Uterus (tissue), 3 donors: ENCODE measurements at regions not wholly inside any gene's neighbourhood (a gene's known extent, or its start where the extent isn't known, plus 50 kb on each side); places are given as distances from the start of the nearest gene placed in this dataset.

ENCODE experiments used
- DNase-seq, 2 donors: peaks; one replicate each; pipeline ENCODE4 v3.0.0-alpha.2; 2019 to 2020
- H3K27ac ChIP-seq, 2 donors: fragments of 200-600 bp; sonication (generic); 1 replicate in 1 of 2; 2 replicates in 1 of 2; pipeline ENCODE4 v1.5.1; 2016 to 2018
- H3K27me3 ChIP-seq, 2 donors: fragments of 200-600 bp; sonication (generic); one replicate each; pipeline ENCODE4 v1.5.1; 2018 to 2019; ENCODE audit warnings: control low read depth in 1 of 2
- H3K36me3 ChIP-seq, 2 donors: fragments of 200-600 bp; sonication (generic); one replicate each; pipeline ENCODE4 v1.5.1; 2019; ENCODE audit warnings: control low read depth in 1 of 2
- H3K4me1 ChIP-seq, 2 donors: fragments of 200-600 bp; sonication (generic); one replicate each; pipeline ENCODE4 v1.5.1; 2018 to 2019; ENCODE audit warnings: control low read depth in 1 of 2
- H3K4me3 ChIP-seq, 2 donors: fragments of 200-600 bp; sonication (generic); 1 replicate in 1 of 2; 2 replicates in 1 of 2; pipeline ENCODE4 v1.5.1; 2018 to 2019; ENCODE audit warnings: mild to moderate bottlenecking in 1 of 2
- H3K9me3 ChIP-seq, 2 donors: fragments of 200-600 bp; sonication (generic); one replicate each; pipeline ENCODE4 v1.5.1; 2019; ENCODE audit warnings: control low read depth in 1 of 2
- CTCF ChIP-seq, 4 experiments: fragments of 200-600 bp in 2 of 4; fragments of 450-650 bp in 2 of 4; sonication (generic) in 2 of 4; IDR thresholded peaks; one replicate each; pipeline ENCODE4 v1.5.1; 2016 to 2019; ENCODE audit warnings: antibody characterized with exemption in 4 of 4, mild to moderate bottlenecking in 2 of 4, moderate library complexity in 1 of 4
- POLR2A ChIP-seq, 2 donors: fragments of 450-650 bp; IDR thresholded peaks; one replicate each; pipeline ENCODE4 v1.6.1; 2016; ENCODE audit warnings: antibody characterized with exemption in 2 of 2, mild to moderate bottlenecking in 1 of 2, moderate library complexity in 1 of 2
- intact Hi-C: fragments of 100-400 bp; cut with DNase I; formaldehyde crosslinking; loops from one replicate; pipeline ENCODE4 v1.15.1; 2023; ENCODE audit warnings: low total_unique reads
- donor health status: DM: yes; HTN: yes; CAD: no.

- Histone ChIP-seq H3K4me3 (no peak overlapping the region), H3K36me3 (no peaks in the 10 kb centered on the region), H3K27me3 (no peaks in the 10 kb centered on the region), H3K9me3 (no peaks in the 10 kb centered on the region), H3K4me1 (no peaks in the 10 kb centered on the region), H3K27ac (peak overlapping the region in 1 of 2 donors; percentile 14)
- no peak for DNase-seq
- intact Hi-C loops = no loop called here
- no peak for TF ChIP-seq CTCF (IDR thresholded peaks at IDR 0.05)
Observed at GRCh38 chr18:61950371-61950770, 57.6 kb upstream of the RNF152 start.

- Histone ChIP-seq H3K27ac (peak overlapping the region in 1 of 2 donors; percentile 14), H3K4me1 (no peaks in the 10 kb centered on the region), H3K27me3 (no peaks in the 10 kb centered on the region), H3K4me3 (no peak overlapping the region), H3K36me3 (no peaks in the 10 kb centered on the region), H3K9me3 (no peaks in the 10 kb centered on the region)
- peak; percentile 46 to 63 for DNase-seq
- intact Hi-C loops = no loop called here
- TF ChIP-seq POLR2A (IDR thresholded peaks at IDR 0.05) (no peak), CTCF (IDR thresholded peaks at IDR 0.05) (no peak)
Observed at GRCh38 chr18:61949946-61950345, 57.1 kb upstream of the RNF152 start.

- Histone ChIP-seq H3K4me1 (no peaks in the 10 kb centered on the region), H3K36me3 (no peaks in the 10 kb centered on the region), H3K9me3 (no peaks in the 10 kb centered on the region), H3K27ac (no peak overlapping the region), H3K4me3 (no peak overlapping the region), H3K27me3 (no peaks in the 10 kb centered on the region)
- DNase-seq = no peak
- intact Hi-C loops = no loop called here
- TF ChIP-seq POLR2A (IDR thresholded peaks at IDR 0.05) = no peak
- no peak for TF ChIP-seq CTCF (IDR thresholded peaks at IDR 0.05)
Observed at GRCh38 chr18:61948846-61949438, 56.1 kb upstream of the RNF152 start.

DNA sequence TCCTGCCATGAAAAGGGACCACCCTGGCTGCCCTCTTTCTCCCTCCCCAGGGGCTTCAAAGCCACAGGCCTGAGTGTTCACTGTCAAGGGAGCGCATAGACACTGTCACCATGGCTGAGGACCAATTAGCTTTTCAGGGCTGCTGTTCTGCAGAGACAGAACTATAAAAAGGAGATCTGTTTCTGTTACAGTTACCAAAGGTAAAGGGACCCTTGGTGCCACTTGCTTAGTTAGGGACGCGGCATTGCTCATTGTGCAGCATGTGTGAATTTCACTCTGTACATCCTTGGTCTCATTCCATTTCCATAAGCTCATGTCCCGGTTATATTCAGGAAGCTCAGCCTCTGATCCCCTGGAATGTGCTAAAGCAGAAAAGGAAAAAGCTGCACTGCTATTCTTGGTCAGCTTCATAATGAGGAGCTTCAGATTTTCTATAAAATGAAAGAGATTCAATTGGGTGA is 55.5 kb upstream of the RNF152 start:
- no peaks in the 10 kb centered on the region for H3K36me3 ChIP-seq
- intact Hi-C loops = no loop called here
- TF ChIP-seq POLR2A (IDR thresholded peaks at IDR 0.05) (no peak), CTCF (IDR thresholded peaks at IDR 0.05) (no peak)
- H3K27ac ChIP-seq = no peak overlapping the region
- no peaks in the 10 kb centered on the region for H3K27me3 ChIP-seq
- no peak overlapping the region for H3K4me3 ChIP-seq
- no peaks in the 10 kb centered on the region for H3K4me1 ChIP-seq
- H3K9me3 ChIP-seq = no peaks in the 10 kb centered on the region
- DNase-seq = no peak

GRCh38 chr18:61946449-61946848 is 53.6 kb upstream of the RNF152 start:
- intact Hi-C loops = no loop called here
- Histone ChIP-seq H3K9me3 (no peaks in the 10 kb centered on the region), H3K27ac (no peak overlapping the region), H3K27me3 (no peaks in the 10 kb centered on the region), H3K36me3 (no peaks in the 10 kb centered on the region), H3K4me1 (no peaks in the 10 kb centered on the region), H3K4me3 (no peak overlapping the region)
- no peak for TF ChIP-seq CTCF (IDR thresholded peaks at IDR 0.05)
- TF ChIP-seq POLR2A (IDR thresholded peaks at IDR 0.05) = no peak
- DNase-seq = no peak
